22Rv1 (cell line): ENCODE measurements at regions not wholly inside any gene's neighbourhood (a gene's known extent, or its start where the extent isn't known, plus 50 kb on each side); places are given as distances from the start of the nearest gene placed in this dataset.

ENCODE experiments used
- H3K27ac ChIP-seq: fragments of 450-650 bp; 2 replicates; pipeline ENCODE4 v1.5.1; 2017
- ZFX ChIP-seq: fragments of 450-650 bp; IDR thresholded peaks from 2 replicates; pipeline ENCODE4 v1.6.1; 2017; ENCODE audit warnings: antibody characterized with exemption, borderline replicate concordance
- TF ChIP-seq, protein P1 (sequence below): fragments of 450-650 bp; IDR thresholded peaks from 2 replicates; pipeline ENCODE4 v1.5.1; 2017; ENCODE audit warnings: mild to moderate bottlenecking

DNA sequence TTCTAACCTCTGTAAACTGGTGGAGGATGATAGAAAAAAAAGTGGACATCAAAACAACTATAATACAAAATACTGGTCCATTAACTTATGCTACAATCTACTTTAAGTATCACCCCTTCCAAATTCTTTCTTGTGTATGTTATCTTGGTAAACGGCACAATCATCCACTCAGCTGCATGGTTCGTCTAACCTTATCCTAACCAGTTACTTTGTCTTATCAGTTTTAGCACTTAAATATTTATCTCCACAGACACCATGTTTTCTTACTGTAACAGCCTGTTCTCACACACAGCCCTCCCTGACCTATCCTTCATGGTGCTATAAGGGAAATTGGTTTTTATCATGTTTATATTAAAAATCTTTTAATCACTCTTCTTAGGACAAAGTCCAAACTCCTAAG lies 157.2 kb downstream of the PTGER3 start:
- peak overlapping the region; percentile 40; the same call in 1 of the 2 replicates for H3K27ac ChIP-seq
- no peak for TF ChIP-seq ZFX
- TF ChIP-seq, protein P1, sequence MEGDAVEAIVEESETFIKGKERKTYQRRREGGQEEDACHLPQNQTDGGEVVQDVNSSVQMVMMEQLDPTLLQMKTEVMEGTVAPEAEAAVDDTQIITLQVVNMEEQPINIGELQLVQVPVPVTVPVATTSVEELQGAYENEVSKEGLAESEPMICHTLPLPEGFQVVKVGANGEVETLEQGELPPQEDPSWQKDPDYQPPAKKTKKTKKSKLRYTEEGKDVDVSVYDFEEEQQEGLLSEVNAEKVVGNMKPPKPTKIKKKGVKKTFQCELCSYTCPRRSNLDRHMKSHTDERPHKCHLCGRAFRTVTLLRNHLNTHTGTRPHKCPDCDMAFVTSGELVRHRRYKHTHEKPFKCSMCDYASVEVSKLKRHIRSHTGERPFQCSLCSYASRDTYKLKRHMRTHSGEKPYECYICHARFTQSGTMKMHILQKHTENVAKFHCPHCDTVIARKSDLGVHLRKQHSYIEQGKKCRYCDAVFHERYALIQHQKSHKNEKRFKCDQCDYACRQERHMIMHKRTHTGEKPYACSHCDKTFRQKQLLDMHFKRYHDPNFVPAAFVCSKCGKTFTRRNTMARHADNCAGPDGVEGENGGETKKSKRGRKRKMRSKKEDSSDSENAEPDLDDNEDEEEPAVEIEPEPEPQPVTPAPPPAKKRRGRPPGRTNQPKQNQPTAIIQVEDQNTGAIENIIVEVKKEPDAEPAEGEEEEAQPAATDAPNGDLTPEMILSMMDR = no peak

DNA sequence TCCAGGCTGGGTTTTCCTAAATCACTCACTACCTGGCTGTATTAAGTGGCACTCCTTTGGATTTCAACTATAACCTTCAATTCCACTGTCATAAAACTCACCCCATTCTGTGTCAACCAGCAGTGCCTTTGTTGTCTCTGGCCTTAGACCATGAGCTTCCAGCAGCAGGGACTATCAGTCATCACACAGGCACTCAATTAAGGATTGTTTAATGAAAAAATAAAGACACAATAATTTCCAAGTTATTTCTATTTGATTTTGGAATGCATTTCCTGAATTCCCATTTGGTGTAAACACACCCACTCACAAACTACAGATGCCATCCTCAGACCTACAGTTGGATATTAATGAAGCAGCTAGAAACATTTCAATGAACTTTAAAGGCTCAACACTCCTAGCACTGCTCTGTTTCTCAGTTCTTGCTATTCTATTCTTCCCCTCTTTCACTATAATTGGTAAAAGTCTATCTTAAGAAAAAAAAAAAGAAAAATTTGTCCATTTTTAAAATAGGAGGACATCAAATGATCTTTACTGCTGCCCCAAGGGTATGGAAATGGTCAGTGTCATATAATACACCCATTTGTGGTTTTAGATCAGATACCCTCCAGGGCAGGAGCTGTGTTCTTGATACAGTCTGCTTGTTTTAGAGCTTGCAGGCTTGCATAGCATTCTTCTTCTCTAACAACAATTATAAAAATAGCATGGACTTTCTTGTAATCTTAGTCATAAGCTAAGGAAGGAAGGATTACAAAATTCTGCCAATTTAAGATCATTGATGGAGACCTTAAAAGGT lies 156.4 kb downstream of the PTGER3 start:
- TF ChIP-seq, protein P1 = no peak
- TF ChIP-seq ZFX = no peak
- peak overlapping the region; percentile 40; the same call in 1 of the 2 replicates for H3K27ac ChIP-seq

DNA sequence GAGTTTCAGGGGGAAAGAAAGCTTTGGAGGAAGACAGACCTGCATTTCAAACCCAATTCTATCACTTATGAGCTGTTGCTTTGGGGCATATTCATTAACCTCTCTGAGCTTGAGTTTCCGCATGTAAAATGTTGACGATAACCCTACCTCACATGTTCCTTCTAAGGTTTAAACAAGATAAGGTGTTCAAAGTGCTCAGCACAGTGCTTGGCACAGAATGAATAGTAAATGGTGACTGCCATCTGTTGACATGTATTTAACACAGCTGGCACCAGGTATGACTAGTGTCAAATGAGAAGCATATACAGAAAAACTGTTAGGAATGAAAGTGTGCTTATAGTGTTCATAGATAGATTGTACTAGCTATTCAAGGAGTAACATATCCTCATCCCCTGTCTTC lies 155.5 kb downstream of the PTGER3 start:
- TF ChIP-seq, protein P1 = no peak
- no peak for TF ChIP-seq ZFX
- no peak overlapping the region for H3K27ac ChIP-seq

DNA sequence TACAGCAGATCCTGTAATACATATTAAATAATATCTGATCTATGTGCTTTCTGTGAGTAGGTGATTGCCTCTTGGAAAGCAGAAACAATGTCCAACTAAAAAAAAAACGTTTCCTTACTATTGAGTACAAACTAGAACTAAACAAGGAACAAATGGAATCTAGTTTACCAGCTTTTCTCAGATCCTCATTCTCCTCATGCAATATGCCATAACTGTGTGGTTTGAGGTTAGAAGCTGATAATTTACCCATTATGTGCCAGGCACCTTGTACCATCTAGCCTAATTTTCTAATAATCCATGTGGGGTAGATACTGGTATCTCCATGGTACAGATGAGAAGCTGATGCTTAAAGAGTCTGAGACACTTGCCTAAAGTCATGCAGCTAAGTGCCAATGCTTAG lies 154.7 kb downstream of the PTGER3 start:
- H3K27ac ChIP-seq = no peak overlapping the region
- TF ChIP-seq, protein P1 = no peak
- no peak for TF ChIP-seq ZFX

DNA sequence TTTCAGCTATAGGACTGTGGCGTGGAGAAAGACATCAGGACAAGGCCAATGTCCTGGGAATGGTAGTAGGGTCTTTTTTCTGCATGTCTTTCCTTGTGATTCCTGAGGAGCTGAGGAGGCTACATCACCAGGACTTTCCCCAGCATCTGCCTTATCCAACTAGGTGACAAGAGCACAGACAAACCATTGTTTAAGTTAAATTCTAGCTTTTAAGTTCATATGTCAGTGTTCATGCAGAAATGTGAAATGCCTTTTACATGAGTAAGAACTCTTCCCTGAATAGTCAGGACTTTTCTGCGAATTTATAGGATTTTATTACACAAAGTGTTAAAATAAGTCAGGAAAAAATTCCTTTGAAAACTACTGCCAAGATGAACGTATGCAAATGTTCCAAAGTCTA lies 154.2 kb downstream of the PTGER3 start:
- H3K27ac ChIP-seq = no peak overlapping the region
- TF ChIP-seq ZFX = no peak
- TF ChIP-seq, protein P1 = no peak

DNA sequence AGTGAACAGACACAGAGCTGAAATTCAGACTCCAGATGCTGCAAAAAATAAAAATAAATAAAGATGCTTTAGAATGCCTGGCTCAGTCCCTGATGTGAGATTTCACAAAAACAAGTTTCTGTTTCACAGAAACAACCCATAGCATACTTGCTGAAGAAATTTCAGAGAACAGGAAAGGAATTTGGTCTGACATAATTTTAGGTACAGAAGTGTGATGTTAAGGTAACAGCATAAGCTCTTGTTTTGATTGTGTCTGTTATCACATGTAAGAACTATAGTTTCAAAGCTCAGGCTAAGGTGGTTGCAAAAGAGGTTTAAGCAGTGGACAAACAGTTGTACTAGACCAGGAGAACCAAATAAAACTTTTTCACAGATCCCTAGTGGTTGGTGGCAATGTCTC lies 152.1 kb downstream of the PTGER3 start:
- H3K27ac ChIP-seq = no peak overlapping the region
- TF ChIP-seq, protein P1 = no peak
- TF ChIP-seq ZFX = no peak

DNA sequence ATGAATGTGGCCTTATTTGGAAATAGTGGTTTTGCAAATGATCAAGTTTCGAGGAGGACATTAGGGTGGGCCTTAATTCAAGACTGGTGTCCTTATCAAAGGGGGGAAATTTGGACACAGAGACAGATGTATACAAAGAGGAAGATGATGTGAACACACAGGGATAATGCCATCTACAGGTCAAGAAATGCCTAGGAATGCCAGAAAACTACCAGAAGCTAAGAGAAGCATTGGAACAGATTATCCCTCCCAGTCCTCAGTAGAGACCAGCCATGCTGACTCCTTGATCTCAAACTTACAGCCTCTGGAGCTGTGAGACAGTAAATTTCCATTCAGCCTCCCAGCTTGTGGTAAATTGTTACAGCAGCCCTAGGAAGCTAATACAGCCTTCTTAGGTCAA lies 151.4 kb downstream of the PTGER3 start:
- TF ChIP-seq, protein P1 = peak; percentile 52
- TF ChIP-seq ZFX = no peak
- no peak overlapping the region for H3K27ac ChIP-seq
